OCI-LY3 (cell line): ENCODE measurements at regions not wholly inside any gene's neighbourhood (a gene's known extent, or its start where the extent isn't known, plus 50 kb on each side); places are given as distances from the start of the nearest gene placed in this dataset.

ENCODE experiments used
- H2AFZ ChIP-seq: fragments of 200-600, 300-600 bp; shearing (Covaris generic); 2 replicates; pipeline ENCODE4 v1.6.0; 2014; ENCODE audit warnings: antibody characterized with exemption, low read depth, low read length
- H3K27ac ChIP-seq: fragments of 200-600, 300-600 bp; sonication (generic); 2 replicates; pipeline ENCODE4 v1.5.1; 2014; ENCODE audit warnings: mild to moderate bottlenecking, low read length, moderate library complexity, mixed read lengths
- H3K27me3 ChIP-seq: fragments of 200-600, 300-600 bp; sonication (generic); 2 replicates; pipeline ENCODE4 v1.6.1; 2014; ENCODE audit warnings: low read depth, low read length, mixed read lengths
- H3K36me3 ChIP-seq: fragments of 200-600, 300-600 bp; sonication (generic); replicated peaks from 2 replicates; pipeline ENCODE3; 2014; ENCODE audit warnings: low read depth, low read length, mixed read lengths
- H3K4me1 ChIP-seq: fragments of 300-600, 200-600 bp; sonication (generic); 2 replicates; pipeline ENCODE4 v1.6.1; 2014; ENCODE audit warnings: low read length, mixed read lengths
- H3K4me2 ChIP-seq: fragments of 200-600, 300-600 bp; sonication (generic); 2 replicates; pipeline ENCODE4 v1.6.1; 2014; ENCODE audit warnings: low read length, mixed read lengths
- H3K4me3 ChIP-seq: fragments of 300-600, 200-600 bp; sonication (generic); 2 replicates; pipeline ENCODE4 v1.5.1; 2014; ENCODE audit warnings: antibody characterized with exemption, mild to moderate bottlenecking, low read length, moderate library complexity
- H3K79me2 ChIP-seq: fragments of 300-600, 200-600 bp; shearing (Covaris generic); 2 replicates; pipeline ENCODE4 v1.6.1; 2014; ENCODE audit warnings: mild to moderate bottlenecking, low read length, mixed read lengths
- H3K9ac ChIP-seq: fragments of 300-600, 200-600 bp; shearing (Covaris generic); 2 replicates; pipeline ENCODE4 v1.6.0; 2014; ENCODE audit warnings: mild to moderate bottlenecking, low read length, moderate library complexity
- H3K9me3 ChIP-seq: fragments of 200-600, 300-600 bp; shearing (Covaris generic); 2 replicates; pipeline ENCODE4 v1.6.1; 2014; ENCODE audit warnings: low read length, mixed read lengths; ENCODE audit not compliant: insufficient read depth
- H4K20me1 ChIP-seq: fragments of 200-600, 300-600 bp; sonication (generic); 2 replicates; pipeline ENCODE4 v1.6.1; 2016; ENCODE audit warnings: low read length, mixed read lengths; ENCODE audit not compliant: insufficient read depth
- CTCF ChIP-seq: fragments of 200-600, 300-600 bp; sonication (generic); IDR thresholded peaks from 2 replicates; pipeline ENCODE4 v1.5.1; 2014; ENCODE audit warnings: antibody characterized with exemption, low read length, low read depth
- EZH2phosphoT487 ChIP-seq: fragments of 200-600 bp; shearing (Covaris generic); IDR thresholded peaks from 2 replicates; pipeline ENCODE4 v1.6.1; 2018; ENCODE audit warnings: antibody characterized with exemption, mixed run types, low read depth

- H3K27me3 ChIP-seq, result no peaks in the 10 kb centered on the region
- no peak overlapping the region for H3K27ac ChIP-seq
- H2AFZ ChIP-seq, result no peak overlapping the region
- no peaks in the 10 kb centered on the region for H3K79me2 ChIP-seq
- H3K4me2 ChIP-seq, result no peak overlapping the region
- H3K4me1 ChIP-seq, result no peaks in the 10 kb centered on the region
- no peak for TF ChIP-seq CTCF
- no peak for TF ChIP-seq EZH2phosphoT487
- H3K36me3 ChIP-seq, result no peaks in the 10 kb centered on the region
- H3K9ac ChIP-seq, result no peak overlapping the region
- no peaks in the 10 kb centered on the region for H3K9me3 ChIP-seq
- H3K4me3 ChIP-seq, result no peak overlapping the region
- H4K20me1 ChIP-seq, result no peaks in the 10 kb centered on the region
Observed at GRCh38 chr16:60815865-60816264, 1220.4 kb downstream of the CDH8 start.

- no peaks in the 10 kb centered on the region for H4K20me1 ChIP-seq
- H3K79me2 ChIP-seq, result no peaks in the 10 kb centered on the region
- no peak for TF ChIP-seq EZH2phosphoT487
- no peak for TF ChIP-seq CTCF
- H3K27ac ChIP-seq, result no peak overlapping the region
- no peaks in the 10 kb centered on the region for H3K4me1 ChIP-seq
- no peak overlapping the region for H2AFZ ChIP-seq
- H3K9ac ChIP-seq, result no peak overlapping the region
- no peaks in the 10 kb centered on the region for H3K9me3 ChIP-seq
- H3K4me2 ChIP-seq, result no peak overlapping the region
- H3K36me3 ChIP-seq, result no peaks in the 10 kb centered on the region
- no peaks in the 10 kb centered on the region for H3K27me3 ChIP-seq
- H3K4me3 ChIP-seq, result no peak overlapping the region
Observed at GRCh38 chr16:60815033-60815432, 1221.2 kb downstream of the CDH8 start.

GRCh38 chr16:60811657-60812056, 1224.6 kb downstream of the CDH8 start:
- Histone ChIP-seq H3K79me2 (no peaks in the 10 kb centered on the region), H4K20me1 (no peaks in the 10 kb centered on the region), H3K4me1 (no peaks in the 10 kb centered on the region), H3K4me2 (no peak overlapping the region), H3K9ac (no peak overlapping the region), H3K36me3 (no peaks in the 10 kb centered on the region), H3K9me3 (no peaks in the 10 kb centered on the region), H3K27me3 (no peaks in the 10 kb centered on the region), H3K27ac (no peak overlapping the region), H3K4me3 (no peak overlapping the region), H2AFZ (no peak overlapping the region)
- TF ChIP-seq EZH2phosphoT487 (no peak), CTCF (no peak)

GRCh38 chr16:60811051-60811608, 1225.1 kb downstream of the CDH8 start:
- TF ChIP-seq EZH2phosphoT487 (no peak), CTCF (no peak)
- H3K4me2 ChIP-seq, result no peak overlapping the region

More at GRCh38 chr16:60811051-60811608, 1225.1 kb downstream of the CDH8 start:
- Histone ChIP-seq H3K27me3 (no peaks in the 10 kb centered on the region), H3K4me1 (no peaks in the 10 kb centered on the region), H3K27ac (no peak overlapping the region), H4K20me1 (no peaks in the 10 kb centered on the region), H3K36me3 (no peaks in the 10 kb centered on the region), H3K9ac (no peak overlapping the region), H3K79me2 (no peaks in the 10 kb centered on the region), H3K9me3 (no peaks in the 10 kb centered on the region), H3K4me3 (no peak overlapping the region), H2AFZ (no peak overlapping the region)
